ENCODE measurements at regions not wholly inside any gene's neighbourhood (a gene's known extent, or its start where the extent isn't known, plus 50 kb on each side); places are given as distances from the start of the nearest gene placed in this dataset.

DNA sequence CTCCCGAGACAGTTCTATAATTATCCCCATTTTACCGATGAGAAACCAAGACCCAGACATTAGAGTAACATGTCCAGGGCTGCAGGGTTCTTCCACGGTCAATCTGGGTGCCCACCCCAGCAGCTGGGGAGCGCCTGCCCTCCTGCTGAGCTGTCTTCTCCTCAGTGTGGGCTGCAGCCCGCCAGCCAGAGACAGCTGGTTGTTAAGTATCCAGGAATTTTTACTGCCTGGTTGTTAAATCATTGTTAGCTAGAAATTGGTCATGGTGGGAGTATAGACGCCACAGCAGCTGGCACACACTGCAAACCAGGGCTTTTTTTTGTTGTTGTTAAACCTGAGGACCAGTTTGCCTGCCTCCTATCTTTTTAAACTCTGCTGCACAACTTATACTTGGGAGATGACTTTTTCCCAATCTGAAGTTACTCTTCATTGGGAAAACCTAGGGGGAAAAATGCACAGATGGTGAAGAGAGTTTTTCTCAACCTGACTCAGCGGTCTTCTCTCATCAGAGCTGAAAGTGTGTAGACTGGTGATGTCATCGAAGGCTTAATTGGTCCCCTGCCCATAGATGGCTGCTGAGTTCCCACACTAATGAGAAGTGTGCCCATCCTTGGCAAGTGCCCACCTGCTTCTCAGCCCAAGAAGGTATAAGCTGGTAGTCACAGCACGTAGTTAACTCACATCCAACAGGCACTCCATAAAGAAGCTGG is 208.6 kb downstream of the DRD1 start:
- no peak for TF ChIP-seq POLR2A (IDR thresholded peaks at IDR 0.05)
- TF ChIP-seq, protein P1, sequence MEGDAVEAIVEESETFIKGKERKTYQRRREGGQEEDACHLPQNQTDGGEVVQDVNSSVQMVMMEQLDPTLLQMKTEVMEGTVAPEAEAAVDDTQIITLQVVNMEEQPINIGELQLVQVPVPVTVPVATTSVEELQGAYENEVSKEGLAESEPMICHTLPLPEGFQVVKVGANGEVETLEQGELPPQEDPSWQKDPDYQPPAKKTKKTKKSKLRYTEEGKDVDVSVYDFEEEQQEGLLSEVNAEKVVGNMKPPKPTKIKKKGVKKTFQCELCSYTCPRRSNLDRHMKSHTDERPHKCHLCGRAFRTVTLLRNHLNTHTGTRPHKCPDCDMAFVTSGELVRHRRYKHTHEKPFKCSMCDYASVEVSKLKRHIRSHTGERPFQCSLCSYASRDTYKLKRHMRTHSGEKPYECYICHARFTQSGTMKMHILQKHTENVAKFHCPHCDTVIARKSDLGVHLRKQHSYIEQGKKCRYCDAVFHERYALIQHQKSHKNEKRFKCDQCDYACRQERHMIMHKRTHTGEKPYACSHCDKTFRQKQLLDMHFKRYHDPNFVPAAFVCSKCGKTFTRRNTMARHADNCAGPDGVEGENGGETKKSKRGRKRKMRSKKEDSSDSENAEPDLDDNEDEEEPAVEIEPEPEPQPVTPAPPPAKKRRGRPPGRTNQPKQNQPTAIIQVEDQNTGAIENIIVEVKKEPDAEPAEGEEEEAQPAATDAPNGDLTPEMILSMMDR (IDR thresholded peaks at IDR 0.05), result no peak
- WGBS, 2 donors, result 47 to 61% methylated on average over 9 of the region's 9 CpGs
- intact Hi-C loops (cut with DNase I; ENCODE audit: low total_unique reads), result no loop called here

GRCh38 chr5:175230299-175230698 is 213.7 kb downstream of the DRD1 start:
- 69 to 83% methylated on average over 7 of the region's 7 CpGs for WGBS, 2 donors
- TF ChIP-seq, protein P1 (IDR thresholded peaks at IDR 0.05), result no peak
- no peak for TF ChIP-seq POLR2A (IDR thresholded peaks at IDR 0.05)
- intact Hi-C loops (cut with DNase I; ENCODE audit: low total_unique reads), result no loop called here
- H3K4me3 ChIP-seq (ENCODE audit: low read depth, poor library complexity, severe bottlenecking), result no peak overlapping the region
- DNase-seq (ENCODE audit: low spot score in 2 of 2), result no peak

More for the DNA sequence above, 208.6 kb downstream of the DRD1 start:
- no peak overlapping the region for H3K4me3 ChIP-seq (ENCODE audit: low read depth, poor library complexity, severe bottlenecking)
- no peak for DNase-seq (ENCODE audit: low spot score in 2 of 2)

- no peak for DNase-seq (ENCODE audit: low spot score in 2 of 2)
- WGBS, 2 donors, result 68 to 71% methylated on average over 1 of the region's 1 CpG
- TF ChIP-seq, protein P1 (IDR thresholded peaks at IDR 0.05), result no peak
- no peak for TF ChIP-seq POLR2A (IDR thresholded peaks at IDR 0.05)
- no peak overlapping the region for H3K4me3 ChIP-seq (ENCODE audit: low read depth, poor library complexity, severe bottlenecking)
- intact Hi-C loops (cut with DNase I; ENCODE audit: low total_unique reads), result no loop called here
These were observed 217.5 kb downstream of the DRD1 start for GRCh38 chr5:175226506-175226905.

DNA sequence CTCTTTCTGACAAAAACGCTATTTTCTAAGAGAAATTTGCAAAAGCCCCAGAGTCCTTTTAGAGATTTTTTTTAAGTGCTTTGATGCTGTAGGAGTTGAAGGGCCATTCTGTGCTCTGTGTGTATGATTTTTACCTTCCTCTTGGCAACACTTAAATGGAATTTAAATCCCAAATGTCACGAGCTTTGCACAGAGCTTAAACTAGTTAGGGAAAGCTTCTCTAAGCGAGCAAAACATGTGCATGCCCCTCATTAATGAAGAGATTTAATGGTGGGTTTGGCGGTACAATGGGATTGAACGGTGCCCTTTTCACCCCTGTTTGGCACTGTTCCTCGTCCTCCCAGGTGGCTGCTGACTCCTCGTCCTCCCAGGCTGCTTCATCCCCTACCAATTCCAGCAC is 220.7 kb downstream of the DRD1 start:
- DNase-seq (ENCODE audit: low spot score in 2 of 2), result no peak
- H3K4me3 ChIP-seq (ENCODE audit: low read depth, poor library complexity, severe bottlenecking), result no peak overlapping the region
- no peak for TF ChIP-seq POLR2A (IDR thresholded peaks at IDR 0.05)
- TF ChIP-seq, protein P1 (IDR thresholded peaks at IDR 0.05), result no peak
- 41 to 48% methylated on average over 7 of the region's 7 CpGs for WGBS, 2 donors
- intact Hi-C loops (cut with DNase I; ENCODE audit: low total_unique reads), result no loop called here

DNA sequence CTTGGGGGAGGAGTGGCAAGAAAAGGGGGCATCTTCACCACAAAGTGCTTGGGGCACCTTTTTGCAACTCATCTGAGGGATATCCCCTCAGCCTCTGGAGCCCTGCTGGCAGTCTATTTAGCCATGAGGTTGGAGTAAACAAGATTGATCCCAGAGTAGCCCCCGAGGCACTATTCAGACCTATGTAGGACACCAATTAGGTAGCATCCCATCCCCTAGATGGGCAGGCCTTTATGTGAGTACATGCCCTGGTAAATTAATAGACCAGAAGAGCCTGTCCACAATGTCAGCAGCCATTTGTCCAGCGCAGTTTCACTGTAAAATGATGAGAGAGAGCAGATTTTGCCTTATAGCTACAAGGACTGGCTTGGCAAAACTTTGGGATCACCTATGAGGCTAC is 221.4 kb downstream of the DRD1 start:
- TF ChIP-seq, protein P1 (IDR thresholded peaks at IDR 0.05), result no peak
- no peak for TF ChIP-seq POLR2A (IDR thresholded peaks at IDR 0.05)
- no peak overlapping the region for H3K4me3 ChIP-seq (ENCODE audit: low read depth, poor library complexity, severe bottlenecking)
- WGBS, 2 donors, result 82 to 85% methylated on average over 2 of the region's 2 CpGs
- no peak for DNase-seq (ENCODE audit: low spot score in 2 of 2)
- intact Hi-C loops (cut with DNase I; ENCODE audit: low total_unique reads), result no loop called here

DNA sequence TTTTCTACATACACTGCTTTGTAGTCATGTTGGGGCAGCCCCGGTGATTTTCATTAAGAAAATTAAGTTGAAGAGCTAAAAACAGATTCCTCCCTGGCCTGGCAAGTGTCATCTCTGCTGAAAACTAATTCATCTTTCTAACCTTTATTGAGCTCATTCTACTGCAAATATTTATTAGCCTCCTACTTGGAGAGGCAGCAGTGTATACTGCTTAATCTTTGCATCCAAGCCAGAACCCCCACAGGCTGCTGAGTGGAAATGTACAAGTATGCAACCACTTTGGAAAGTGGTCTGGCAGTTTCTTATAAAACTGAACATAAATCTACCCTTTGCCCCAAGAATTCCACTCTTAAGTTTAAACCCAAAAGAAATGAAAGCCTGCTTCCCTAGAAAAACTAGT is 223.4 kb downstream of the DRD1 start:
- DNase-seq (ENCODE audit: low spot score in 2 of 2), result no peak
- TF ChIP-seq POLR2A (IDR thresholded peaks at IDR 0.05), result no peak
- TF ChIP-seq, protein P1 (IDR thresholded peaks at IDR 0.05), result no peak
- WGBS, 2 donors, result 54 to 65% methylated on average over 1 of the region's 1 CpG
- intact Hi-C loops (cut with DNase I; ENCODE audit: low total_unique reads), result no loop called here
- H3K4me3 ChIP-seq (ENCODE audit: low read depth, poor library complexity, severe bottlenecking), result no peak overlapping the region

All from lower leg skin (tissue), 4 donors.